ENCODE measurements at regions not wholly inside any gene's neighbourhood (a gene's known extent, or its start where the extent isn't known, plus 50 kb on each side); places are given as distances from the start of the nearest gene placed in this dataset.

DNA sequence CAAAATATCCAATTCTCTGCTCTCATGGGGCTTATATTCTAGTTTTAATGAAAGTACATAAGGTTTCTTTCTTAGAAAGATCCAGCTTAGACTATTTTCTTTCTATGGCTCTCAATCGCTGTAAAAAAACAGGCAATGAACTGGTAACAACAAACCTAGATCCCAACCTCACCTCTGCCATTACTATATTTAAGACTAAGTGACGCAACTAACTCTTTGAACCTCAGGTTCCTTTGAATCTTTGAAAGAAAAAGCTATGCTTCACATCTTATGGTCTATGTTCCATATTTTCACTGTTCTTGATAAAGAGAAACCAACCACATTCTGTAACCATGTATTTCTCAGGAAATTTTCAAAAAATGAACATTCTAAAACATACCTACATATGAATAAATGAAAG lies 88.5 kb downstream of the ELAPOR2 start:
- H3K27me3 Mint-ChIP-seq: no peaks in the 10 kb centered on the region
- no peak overlapping the region for H3K4me3 Mint-ChIP-seq (ENCODE audit: low read depth)
- H3K9me3 Mint-ChIP-seq (ENCODE audit: low read depth): peaks cover 10% of the 10 kb centered on the region
- no peak for DNase-seq (ENCODE audit: low spot score, unreplicated experiment)
- TF ChIP-seq, protein P1, sequence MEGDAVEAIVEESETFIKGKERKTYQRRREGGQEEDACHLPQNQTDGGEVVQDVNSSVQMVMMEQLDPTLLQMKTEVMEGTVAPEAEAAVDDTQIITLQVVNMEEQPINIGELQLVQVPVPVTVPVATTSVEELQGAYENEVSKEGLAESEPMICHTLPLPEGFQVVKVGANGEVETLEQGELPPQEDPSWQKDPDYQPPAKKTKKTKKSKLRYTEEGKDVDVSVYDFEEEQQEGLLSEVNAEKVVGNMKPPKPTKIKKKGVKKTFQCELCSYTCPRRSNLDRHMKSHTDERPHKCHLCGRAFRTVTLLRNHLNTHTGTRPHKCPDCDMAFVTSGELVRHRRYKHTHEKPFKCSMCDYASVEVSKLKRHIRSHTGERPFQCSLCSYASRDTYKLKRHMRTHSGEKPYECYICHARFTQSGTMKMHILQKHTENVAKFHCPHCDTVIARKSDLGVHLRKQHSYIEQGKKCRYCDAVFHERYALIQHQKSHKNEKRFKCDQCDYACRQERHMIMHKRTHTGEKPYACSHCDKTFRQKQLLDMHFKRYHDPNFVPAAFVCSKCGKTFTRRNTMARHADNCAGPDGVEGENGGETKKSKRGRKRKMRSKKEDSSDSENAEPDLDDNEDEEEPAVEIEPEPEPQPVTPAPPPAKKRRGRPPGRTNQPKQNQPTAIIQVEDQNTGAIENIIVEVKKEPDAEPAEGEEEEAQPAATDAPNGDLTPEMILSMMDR (IDR thresholded peaks at IDR 0.05; ENCODE audit: unreplicated experiment): no peak
- H3K36me3 Mint-ChIP-seq (ENCODE audit: insufficient read depth): peaks cover 4% of the 10 kb centered on the region
- H3K27ac Mint-ChIP-seq: no peak overlapping the region
- H3K4me1 Mint-ChIP-seq (ENCODE audit: low read depth): peaks cover 11% of the 10 kb centered on the region

DNA sequence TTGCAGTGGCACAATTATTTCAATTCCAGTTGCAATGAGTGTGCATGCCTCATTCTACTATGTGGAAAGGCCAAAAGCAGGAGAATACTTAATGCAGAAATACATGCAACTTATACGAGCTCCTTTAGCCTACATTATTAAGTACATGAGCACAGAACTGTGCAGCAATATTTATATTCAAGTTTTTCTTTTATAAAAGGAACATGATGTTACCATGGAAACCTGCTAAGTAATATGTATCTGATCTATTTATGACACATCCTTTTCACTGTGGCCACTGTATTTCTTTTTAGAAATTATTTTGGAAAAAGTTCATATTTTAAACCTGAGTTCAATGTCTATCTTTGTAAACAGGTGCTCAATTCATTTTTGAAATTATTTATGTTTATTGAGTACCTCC lies 88.9 kb downstream of the ELAPOR2 start:
- no peaks in the 10 kb centered on the region for H3K27me3 Mint-ChIP-seq
- H3K9me3 Mint-ChIP-seq (ENCODE audit: low read depth): peaks cover 10% of the 10 kb centered on the region
- peaks cover 4% of the 10 kb centered on the region for H3K36me3 Mint-ChIP-seq (ENCODE audit: insufficient read depth)
- TF ChIP-seq, protein P1 (IDR thresholded peaks at IDR 0.05; ENCODE audit: unreplicated experiment): no peak
- H3K27ac Mint-ChIP-seq: no peak overlapping the region
- H3K4me1 Mint-ChIP-seq (ENCODE audit: low read depth): peaks cover 12% of the 10 kb centered on the region
- DNase-seq (ENCODE audit: low spot score, unreplicated experiment): no peak
- no peak overlapping the region for H3K4me3 Mint-ChIP-seq (ENCODE audit: low read depth)

DNA sequence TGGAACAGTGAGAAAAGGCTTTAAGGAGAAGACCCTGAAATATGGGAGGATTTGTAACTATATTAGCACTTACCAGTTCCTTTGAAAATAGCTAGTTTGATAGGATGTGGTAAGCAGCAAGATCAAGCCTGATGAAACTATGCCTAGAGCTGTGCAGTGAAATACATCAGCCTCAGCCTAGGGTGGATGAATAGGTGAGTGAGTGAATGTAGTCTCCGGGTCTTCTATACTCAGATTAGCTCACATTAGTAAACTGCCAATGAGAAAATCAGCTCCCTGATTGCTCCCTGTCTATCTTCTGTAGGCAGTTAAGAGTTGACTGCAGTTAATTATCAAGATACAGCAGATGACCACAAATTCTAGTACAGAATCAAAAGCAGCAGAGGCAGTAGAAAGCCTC lies 89.6 kb downstream of the ELAPOR2 start:
- Mint-ChIP-seq H3K9me3 (ENCODE audit: low read depth) (peaks cover 10% of the 10 kb centered on the region), H3K4me1 (ENCODE audit: low read depth) (peaks cover 18% of the 10 kb centered on the region), H3K27me3 (no peaks in the 10 kb centered on the region), H3K36me3 (ENCODE audit: insufficient read depth) (peaks cover 4% of the 10 kb centered on the region), H3K4me3 (ENCODE audit: low read depth) (no peak overlapping the region), H3K27ac (no peak overlapping the region)
- TF ChIP-seq, protein P1 (IDR thresholded peaks at IDR 0.05; ENCODE audit: unreplicated experiment): no peak
- DNase-seq (ENCODE audit: low spot score, unreplicated experiment): no peak

DNA sequence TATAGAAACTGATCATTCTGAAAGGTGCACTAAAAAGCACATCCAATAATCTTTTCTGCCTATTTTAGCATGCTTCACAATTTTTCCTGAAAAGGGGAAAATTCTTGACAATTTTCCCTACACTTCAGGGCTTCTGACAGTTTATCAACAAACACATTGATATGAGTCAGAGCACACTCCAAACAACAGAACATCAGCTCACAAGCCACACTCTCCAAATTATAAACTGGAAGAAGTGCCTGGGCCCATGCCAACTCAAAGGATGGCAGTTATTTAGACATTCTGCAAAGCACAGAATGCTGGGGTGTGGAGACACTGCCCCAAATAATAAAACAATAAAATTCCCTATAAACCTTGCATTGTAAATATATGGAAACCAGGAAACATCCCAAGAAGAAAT lies 90.8 kb downstream of the ELAPOR2 start:
- H3K4me1 Mint-ChIP-seq (ENCODE audit: low read depth): peaks cover 24% of the 10 kb centered on the region
- TF ChIP-seq, protein P1 (IDR thresholded peaks at IDR 0.05; ENCODE audit: unreplicated experiment): no peak
- peaks cover 4% of the 10 kb centered on the region for H3K36me3 Mint-ChIP-seq (ENCODE audit: insufficient read depth)
- H3K27ac Mint-ChIP-seq: no peak overlapping the region
- no peak overlapping the region for H3K4me3 Mint-ChIP-seq (ENCODE audit: low read depth)
- H3K27me3 Mint-ChIP-seq: no peaks in the 10 kb centered on the region
- H3K9me3 Mint-ChIP-seq (ENCODE audit: low read depth): peaks cover 10% of the 10 kb centered on the region
- no peak for DNase-seq (ENCODE audit: low spot score, unreplicated experiment)

DNA sequence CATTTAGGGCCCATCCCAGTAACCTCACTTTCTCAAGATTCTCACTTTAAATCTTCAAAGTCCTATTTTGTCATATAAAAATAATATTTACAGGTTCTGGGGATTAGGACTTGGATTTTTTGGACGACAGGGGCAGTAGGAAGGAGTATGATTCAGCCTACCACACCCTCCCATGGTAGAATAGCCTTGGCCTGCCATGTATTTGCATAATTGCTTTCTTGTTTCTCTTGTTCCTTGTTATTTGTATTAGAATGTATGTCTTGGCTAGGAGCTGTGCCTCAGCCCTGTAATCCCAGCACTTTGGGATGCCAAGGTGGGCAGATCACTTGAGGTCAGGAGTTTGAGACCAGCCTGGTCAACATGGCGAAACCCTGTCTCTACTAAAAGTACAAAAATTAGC lies 92.5 kb downstream of the ELAPOR2 start:
- Mint-ChIP-seq H3K9me3 (ENCODE audit: low read depth) (no peaks in the 10 kb centered on the region), H3K4me1 (ENCODE audit: low read depth) (peaks cover 28% of the 10 kb centered on the region), H3K27ac (no peak overlapping the region), H3K27me3 (no peaks in the 10 kb centered on the region), H3K36me3 (ENCODE audit: insufficient read depth) (no peaks in the 10 kb centered on the region), H3K4me3 (ENCODE audit: low read depth) (no peak overlapping the region)
- DNase-seq (ENCODE audit: low spot score, unreplicated experiment): no peak
- TF ChIP-seq, protein P1 (IDR thresholded peaks at IDR 0.05; ENCODE audit: unreplicated experiment): no peak
